Activated naive CD4-positive, alpha-beta T cell (primary cell): ENCODE measurements at regions not wholly inside any gene's neighbourhood (a gene's known extent, or its start where the extent isn't known, plus 50 kb on each side); places are given as distances from the start of the nearest gene placed in this dataset.

Experiments
- DNase-seq, 4 experiments: peaks; one replicate each; lab custom pipeline; 2025; lab: John Stamatoyannopoulos, UW

- no peak for DNase-seq
Observed at GRCh38 chr2:16020389-16021008, 80.1 kb downstream of the MYCN start.

GRCh38 chr2:16019617-16020351, 79.4 kb downstream of the MYCN start:
- no peak for DNase-seq

- no peak for DNase-seq
Observed at GRCh38 chr2:16019060-16019480, 78.7 kb downstream of the MYCN start.

- no peak for DNase-seq
Observed at GRCh38 chr2:16018277-16019059, 78.1 kb downstream of the MYCN start.

GRCh38 chr2:16016282-16016681, 75.9 kb downstream of the MYCN start:
- no peak for DNase-seq

- no peak for DNase-seq
Observed at GRCh38 chr2:16015903-16016265, 75.5 kb downstream of the MYCN start.

GRCh38 chr2:16015210-16015902, 75.0 kb downstream of the MYCN start:
- no peak for DNase-seq

- DNase-seq, result no peak
Observed at GRCh38 chr2:16014802-16015201, 74.5 kb downstream of the MYCN start.

- DNase-seq, result no peak
Observed at GRCh38 chr2:16014041-16014787, 73.9 kb downstream of the MYCN start.

- DNase-seq, result no peak
Observed at GRCh38 chr2:16013359-16013911, 73.1 kb downstream of the MYCN start.

GRCh38 chr2:16012626-16013358, 72.4 kb downstream of the MYCN start:
- DNase-seq, result no peak

- no peak for DNase-seq
Observed at GRCh38 chr2:16012029-16012596, 71.8 kb downstream of the MYCN start.

- DNase-seq, result no peak
Observed at GRCh38 chr2:16011621-16011960, 71.2 kb downstream of the MYCN start.

- no peak for DNase-seq
Observed at GRCh38 chr2:16010951-16011620, 70.7 kb downstream of the MYCN start.

- DNase-seq, result no peak
Observed at GRCh38 chr2:16010011-16010410, 69.7 kb downstream of the MYCN start.

- no peak for DNase-seq
Observed at GRCh38 chr2:16009560-16009959, 69.2 kb downstream of the MYCN start.

- DNase-seq, result no peak
Observed at GRCh38 chr2:16008856-16009255, 68.5 kb downstream of the MYCN start.

- no peak for DNase-seq
Observed at GRCh38 chr2:16008331-16008850, 68.0 kb downstream of the MYCN start.

GRCh38 chr2:16007167-16007934, 67.0 kb downstream of the MYCN start:
- no peak for DNase-seq
